DOHH2 (cell line): ENCODE measurements at regions not wholly inside any gene's neighbourhood (a gene's known extent, or its start where the extent isn't known, plus 50 kb on each side); places are given as distances from the start of the nearest gene placed in this dataset.

Experiments used
- CTCF ChIP-seq: fragments of 200-600 bp; sonication (generic); IDR thresholded peaks from one replicate; pipeline ENCODE4 v1.5.1; 2014; ENCODE audit warnings: antibody characterized with exemption, mild to moderate bottlenecking, low read depth, low read length; ENCODE audit not compliant: poor library complexity, severe bottlenecking
- EZH2phosphoT487 ChIP-seq: fragments of 200-600 bp; sonication (generic); IDR thresholded peaks from 2 replicates; pipeline ENCODE4 v1.6.1; 2017; ENCODE audit warnings: borderline replicate concordance, mild to moderate bottlenecking, antibody characterized with exemption, low read length, moderate library complexity, mixed read lengths

DNA sequence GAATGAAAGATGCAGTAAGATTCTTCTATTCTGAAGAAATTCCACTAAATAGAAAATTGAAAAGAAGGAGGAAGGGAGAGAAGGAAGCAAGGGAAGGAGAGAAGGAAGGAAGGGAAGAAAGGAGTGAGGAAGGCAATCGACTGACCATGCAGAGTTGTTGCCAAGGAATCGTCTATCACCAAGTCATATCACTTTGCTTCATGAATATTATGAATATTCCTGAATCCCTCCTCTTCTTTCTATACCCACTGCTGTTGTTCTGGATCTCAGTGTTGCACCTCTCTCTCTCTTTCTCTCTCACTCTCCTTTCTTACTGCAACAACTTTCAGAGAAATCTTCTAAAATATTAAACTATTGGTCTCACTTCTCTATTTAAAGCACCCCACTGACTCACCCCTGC, 222.4 kb downstream of the IPO8 start:
- TF ChIP-seq CTCF (no peak), EZH2phosphoT487 (no peak)
